PC-3 (cell line): ENCODE measurements at regions not wholly inside any gene's neighbourhood (a gene's known extent, or its start where the extent isn't known, plus 50 kb on each side); places are given as distances from the start of the nearest gene placed in this dataset.
A peak's percentile ranks its signal among the peaks of the same experiment; 100 is the strongest.

ENCODE experiments used
- EZH2phosphoT487 ChIP-seq: fragments of 300-600 bp; sonication (generic); IDR thresholded peaks from 2 replicates; pipeline ENCODE4 v1.6.1; 2018; ENCODE audit warnings: mild to moderate bottlenecking, antibody characterized with exemption, low read length, borderline replicate concordance
- TF ChIP-seq, protein P1 (sequence below): fragments of 300-600 bp; sonication (generic); conservative IDR thresholded peaks from 2 replicates; pipeline ENCODE4 v1.5.1; 2017; ENCODE audit warnings: antibody characterized with exemption, low read depth, mild to moderate bottlenecking, low read length

DNA sequence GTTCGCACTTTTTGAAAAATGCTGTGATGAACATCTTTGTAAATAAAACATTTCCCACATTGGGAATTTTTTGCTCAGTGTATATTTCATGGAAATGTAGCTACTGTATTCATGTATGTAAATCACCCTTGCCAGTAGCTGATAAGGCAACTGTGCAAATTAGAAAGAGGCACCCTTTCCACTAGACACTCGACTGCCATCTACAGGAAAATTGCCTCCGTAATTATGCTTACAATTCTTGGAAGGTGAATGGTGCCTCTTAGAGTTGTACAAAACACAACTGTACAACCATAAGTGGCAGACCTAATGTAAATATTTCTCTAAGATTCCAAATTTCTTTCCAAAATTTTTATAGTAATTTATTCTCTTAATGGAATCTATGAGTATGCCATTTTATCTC is 491.7 kb downstream of the CCSER2 start:
- TF ChIP-seq, protein P1, sequence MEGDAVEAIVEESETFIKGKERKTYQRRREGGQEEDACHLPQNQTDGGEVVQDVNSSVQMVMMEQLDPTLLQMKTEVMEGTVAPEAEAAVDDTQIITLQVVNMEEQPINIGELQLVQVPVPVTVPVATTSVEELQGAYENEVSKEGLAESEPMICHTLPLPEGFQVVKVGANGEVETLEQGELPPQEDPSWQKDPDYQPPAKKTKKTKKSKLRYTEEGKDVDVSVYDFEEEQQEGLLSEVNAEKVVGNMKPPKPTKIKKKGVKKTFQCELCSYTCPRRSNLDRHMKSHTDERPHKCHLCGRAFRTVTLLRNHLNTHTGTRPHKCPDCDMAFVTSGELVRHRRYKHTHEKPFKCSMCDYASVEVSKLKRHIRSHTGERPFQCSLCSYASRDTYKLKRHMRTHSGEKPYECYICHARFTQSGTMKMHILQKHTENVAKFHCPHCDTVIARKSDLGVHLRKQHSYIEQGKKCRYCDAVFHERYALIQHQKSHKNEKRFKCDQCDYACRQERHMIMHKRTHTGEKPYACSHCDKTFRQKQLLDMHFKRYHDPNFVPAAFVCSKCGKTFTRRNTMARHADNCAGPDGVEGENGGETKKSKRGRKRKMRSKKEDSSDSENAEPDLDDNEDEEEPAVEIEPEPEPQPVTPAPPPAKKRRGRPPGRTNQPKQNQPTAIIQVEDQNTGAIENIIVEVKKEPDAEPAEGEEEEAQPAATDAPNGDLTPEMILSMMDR: peak; percentile 42; the same call in 1 of the 2 replicates
- TF ChIP-seq EZH2phosphoT487: no peak
